ENCODE measurements at regions not wholly inside any gene's neighbourhood (a gene's known extent, or its start where the extent isn't known, plus 50 kb on each side); places are given as distances from the start of the nearest gene placed in this dataset.
"Not testable (repeated sequence)": the region's sequence is repeated elsewhere in the genome, so short reads cannot be mapped to it uniquely, and the experiment has no call there.

DNA sequence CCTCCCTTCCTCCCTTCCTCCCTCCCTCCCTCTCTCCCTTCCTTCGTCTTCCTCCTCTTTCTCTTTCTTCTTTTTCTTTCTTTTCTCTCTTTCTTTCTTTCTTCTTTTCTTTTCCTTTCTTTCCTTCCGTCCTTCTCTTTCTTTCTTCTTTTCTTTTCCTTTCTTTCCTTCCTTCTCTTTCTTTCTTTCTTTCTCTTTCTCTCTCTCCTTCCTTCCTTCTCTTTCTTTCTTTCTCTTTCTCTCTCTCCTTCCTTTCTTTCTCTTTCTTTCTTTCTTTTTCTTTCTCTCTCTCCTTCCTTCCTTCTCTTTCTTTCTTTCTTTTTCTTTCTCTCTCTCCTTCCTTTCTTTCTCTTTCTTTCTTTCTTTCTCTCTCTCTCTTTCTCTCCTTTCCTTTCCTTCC is 84.4 kb upstream of the SLC24A2 start:
- DNase-seq (ENCODE audit: low spot score), result not testable (repeated sequence)

DNA sequence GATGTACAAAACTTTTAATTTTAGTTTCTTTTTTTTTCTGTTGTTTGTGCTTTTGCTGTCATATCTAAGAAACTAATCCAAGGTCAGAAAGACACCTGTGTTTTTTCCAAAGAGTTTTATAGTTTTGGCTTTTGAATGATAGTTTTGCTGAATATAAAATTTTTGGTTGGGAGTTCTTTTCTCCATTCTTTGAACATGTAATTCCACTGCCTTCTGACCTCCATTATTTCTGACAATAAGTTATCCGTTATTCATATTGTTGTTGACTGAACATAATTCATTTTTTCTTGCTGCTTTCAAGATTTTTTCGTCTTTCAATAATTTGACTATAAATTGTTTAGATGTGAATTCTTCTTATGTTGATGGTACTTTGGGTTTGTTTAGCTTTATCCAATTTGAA is 82.2 kb upstream of the SLC24A2 start:
- no peak for DNase-seq (ENCODE audit: low spot score)

GRCh38 chr9:19840953-19841352 is 52.1 kb upstream of the SLC24A2 start:
- DNase-seq (ENCODE audit: low spot score), result no peak
